ENCODE measurements at regions not wholly inside any gene's neighbourhood (a gene's known extent, or its start where the extent isn't known, plus 50 kb on each side); places are given as distances from the start of the nearest gene placed in this dataset.

DNA sequence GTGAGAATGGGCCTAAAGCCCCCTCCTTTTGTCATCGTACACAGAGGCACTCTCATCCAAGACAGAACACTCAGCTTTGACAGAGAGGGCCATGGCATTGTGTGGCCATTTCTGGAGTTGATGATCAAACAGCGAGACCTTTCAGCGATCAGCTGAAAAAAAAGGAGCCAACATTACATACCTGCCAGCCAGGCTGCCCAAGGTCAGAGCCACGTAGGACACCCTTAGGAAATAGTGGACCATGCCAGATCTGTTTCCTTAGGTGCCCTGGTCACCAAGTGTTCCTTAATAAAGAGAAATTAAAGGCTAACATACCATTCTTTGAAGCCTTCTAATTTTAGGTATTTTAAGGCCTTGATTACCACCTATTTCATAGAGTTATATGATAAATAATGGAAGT, 105.5 kb upstream of the PRLR start:
- Histone ChIP-seq H3K27ac (no peak overlapping the region), H3K27me3 (no peaks in the 10 kb centered on the region), H3K36me3 (no peaks in the 10 kb centered on the region), H3K4me3 (replicated peaks in 1 of 3) (no peak overlapping the region), H3K4me1 (no peaks in the 10 kb centered on the region), H3K9me3 (no peaks in the 10 kb centered on the region)
- 76 to 78% methylated on average over 4 of the region's 4 CpGs for WGBS, 2 donors
- intact Hi-C loops (cut with DNase I) = no loop called here
- TF ChIP-seq, protein P1, sequence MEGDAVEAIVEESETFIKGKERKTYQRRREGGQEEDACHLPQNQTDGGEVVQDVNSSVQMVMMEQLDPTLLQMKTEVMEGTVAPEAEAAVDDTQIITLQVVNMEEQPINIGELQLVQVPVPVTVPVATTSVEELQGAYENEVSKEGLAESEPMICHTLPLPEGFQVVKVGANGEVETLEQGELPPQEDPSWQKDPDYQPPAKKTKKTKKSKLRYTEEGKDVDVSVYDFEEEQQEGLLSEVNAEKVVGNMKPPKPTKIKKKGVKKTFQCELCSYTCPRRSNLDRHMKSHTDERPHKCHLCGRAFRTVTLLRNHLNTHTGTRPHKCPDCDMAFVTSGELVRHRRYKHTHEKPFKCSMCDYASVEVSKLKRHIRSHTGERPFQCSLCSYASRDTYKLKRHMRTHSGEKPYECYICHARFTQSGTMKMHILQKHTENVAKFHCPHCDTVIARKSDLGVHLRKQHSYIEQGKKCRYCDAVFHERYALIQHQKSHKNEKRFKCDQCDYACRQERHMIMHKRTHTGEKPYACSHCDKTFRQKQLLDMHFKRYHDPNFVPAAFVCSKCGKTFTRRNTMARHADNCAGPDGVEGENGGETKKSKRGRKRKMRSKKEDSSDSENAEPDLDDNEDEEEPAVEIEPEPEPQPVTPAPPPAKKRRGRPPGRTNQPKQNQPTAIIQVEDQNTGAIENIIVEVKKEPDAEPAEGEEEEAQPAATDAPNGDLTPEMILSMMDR (IDR thresholded peaks at IDR 0.05) = no peak
- TF ChIP-seq POLR2A (IDR thresholded peaks at IDR 0.05) = no peak
- DNase-seq = no peak

DNA sequence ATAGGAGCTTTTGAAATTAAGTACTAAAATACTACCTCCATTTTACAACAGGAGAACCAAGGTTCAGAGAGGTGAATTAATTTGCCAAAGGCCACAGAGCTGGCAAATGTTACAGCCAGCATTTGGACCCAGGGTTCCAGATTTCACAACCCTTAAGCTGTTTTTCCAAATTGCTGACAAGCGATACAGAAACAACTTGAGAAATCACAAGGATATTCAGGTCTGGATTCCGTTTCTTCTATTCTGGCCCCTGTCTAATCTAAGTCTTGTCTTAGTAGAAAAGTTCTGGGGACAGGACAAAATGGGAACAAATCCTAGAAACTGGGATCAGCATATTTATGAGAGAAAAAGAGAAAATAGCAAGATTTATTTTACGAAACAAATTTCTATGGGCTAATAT, 103.1 kb upstream of the PRLR start:
- WGBS, 2 donors = 51 to 70% methylated on average over 3 of the region's 3 CpGs
- TF ChIP-seq, protein P1 (IDR thresholded peaks at IDR 0.05) = no peak
- no peak for TF ChIP-seq POLR2A (IDR thresholded peaks at IDR 0.05)
- intact Hi-C loops (cut with DNase I) = no loop called here

DNA sequence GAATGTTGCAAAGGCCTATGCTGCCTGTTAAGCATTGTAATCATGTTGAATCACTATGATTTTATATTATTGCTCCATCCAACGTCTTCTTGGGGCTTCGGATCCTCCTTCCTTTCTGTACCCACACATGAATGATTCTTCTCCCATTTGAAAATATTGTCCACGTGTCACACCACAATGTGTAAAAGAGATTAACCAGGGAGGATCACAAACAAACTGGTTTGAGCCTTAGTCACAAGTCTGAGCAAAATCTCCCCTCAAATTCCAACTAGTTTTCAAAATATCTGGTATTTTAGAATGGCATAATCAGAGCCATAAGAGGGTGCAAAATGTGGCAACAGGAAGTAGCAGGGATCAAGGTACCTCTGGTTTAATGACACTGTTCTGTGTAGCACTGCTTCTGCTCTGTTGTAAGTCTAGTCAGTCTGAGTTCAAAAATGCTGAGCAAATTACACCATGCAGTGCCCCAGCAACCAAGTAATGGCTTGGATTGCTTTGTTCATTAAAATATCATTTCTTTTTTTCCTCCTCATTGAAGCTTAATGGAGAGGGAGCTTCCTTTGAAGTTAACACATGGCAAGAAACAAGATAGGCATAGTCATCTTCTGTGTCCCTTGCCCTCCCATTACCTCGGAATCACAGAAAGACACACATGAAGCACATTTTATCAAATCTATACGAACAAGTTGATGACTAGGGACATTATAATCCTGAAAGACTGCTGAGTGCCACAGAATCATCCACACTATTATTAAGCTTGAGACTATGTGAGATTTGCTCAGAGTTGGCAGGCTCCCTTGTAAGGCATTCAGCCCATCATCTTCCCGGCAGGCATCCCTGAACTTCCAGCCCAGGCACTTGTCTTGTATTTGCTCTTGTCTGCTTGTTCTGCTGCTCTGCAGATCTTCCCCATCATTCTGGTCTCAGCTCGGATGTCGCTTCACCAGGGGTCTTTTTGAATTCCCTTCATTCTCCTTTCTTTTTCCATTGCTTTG, 102.0 kb upstream of the PRLR start:
- 78 to 81% methylated on average over 8 of the region's 8 CpGs for WGBS, 2 donors
- TF ChIP-seq POLR2A (IDR thresholded peaks at IDR 0.05) = no peak
- TF ChIP-seq, protein P1 (IDR thresholded peaks at IDR 0.05) = no peak
- no peak for DNase-seq
- intact Hi-C loops (cut with DNase I) = no loop called here
- H3K27ac ChIP-seq = no peak overlapping the region
- no peaks in the 10 kb centered on the region for H3K27me3 ChIP-seq
- no peak overlapping the region for H3K4me3 ChIP-seq (replicated peaks in 1 of 3)
- no peaks in the 10 kb centered on the region for H3K36me3 ChIP-seq
- no peaks in the 10 kb centered on the region for H3K4me1 ChIP-seq
- H3K9me3 ChIP-seq = no peaks in the 10 kb centered on the region

More for the DNA sequence above, 103.1 kb upstream of the PRLR start:
- Histone ChIP-seq H3K27ac (no peak overlapping the region), H3K27me3 (no peaks in the 10 kb centered on the region), H3K4me1 (no peaks in the 10 kb centered on the region), H3K4me3 (replicated peaks in 1 of 3) (no peak overlapping the region), H3K36me3 (no peaks in the 10 kb centered on the region), H3K9me3 (no peaks in the 10 kb centered on the region)
- DNase-seq = no peak

DNA sequence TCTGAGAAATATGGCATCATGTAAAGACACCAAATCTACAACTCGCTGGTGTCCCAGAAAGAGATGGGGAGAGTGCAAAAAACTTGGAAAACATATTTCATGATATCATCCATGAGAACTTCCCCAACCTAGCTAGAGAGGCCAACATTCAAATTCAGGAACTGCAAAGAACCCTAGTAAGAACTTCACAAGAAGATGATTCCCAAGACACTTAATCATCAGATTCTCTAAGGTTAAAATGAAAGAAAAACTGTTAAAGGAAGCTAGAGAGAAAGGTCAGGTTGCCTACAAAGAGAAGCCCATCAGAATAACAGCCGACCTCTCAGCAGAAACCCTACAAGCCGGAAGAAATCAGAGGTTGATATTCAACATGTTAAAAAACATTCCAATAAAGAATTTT, 95.5 kb upstream of the PRLR start:
- H3K36me3 ChIP-seq = no peaks in the 10 kb centered on the region
- intact Hi-C loops (cut with DNase I) = no loop called here
- no peaks in the 10 kb centered on the region for H3K4me1 ChIP-seq
- 90 to 95% methylated on average over 3 of the region's 3 CpGs for WGBS, 2 donors
- no peaks in the 10 kb centered on the region for H3K9me3 ChIP-seq
- no peak for DNase-seq
- H3K27ac ChIP-seq = no peak overlapping the region
- TF ChIP-seq, protein P1 (IDR thresholded peaks at IDR 0.05) = no peak
- TF ChIP-seq POLR2A (IDR thresholded peaks at IDR 0.05) = no peak
- H3K4me3 ChIP-seq (replicated peaks in 1 of 3) = no peak overlapping the region
- no peaks in the 10 kb centered on the region for H3K27me3 ChIP-seq

DNA sequence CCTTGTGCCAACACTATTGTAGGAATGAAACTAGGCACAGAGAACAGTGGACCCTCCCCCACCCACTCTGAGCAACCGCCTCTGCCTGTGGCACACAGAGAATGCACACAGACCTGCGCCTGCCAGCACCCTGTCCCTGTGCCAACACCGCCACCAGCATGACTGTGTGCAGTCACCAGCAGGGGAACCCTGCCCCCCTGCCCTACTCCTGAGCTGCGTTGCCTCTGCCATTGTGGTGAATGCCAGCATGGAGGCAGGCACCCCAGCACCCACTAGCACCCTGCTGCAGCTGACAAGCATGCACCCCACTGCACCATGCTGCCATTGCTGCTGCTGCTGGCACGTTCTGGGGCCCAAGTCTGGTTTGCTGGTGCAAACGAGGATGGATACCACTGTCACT, 94.4 kb upstream of the PRLR start:
- no peak for DNase-seq
- no peaks in the 10 kb centered on the region for H3K9me3 ChIP-seq
- no peaks in the 10 kb centered on the region for H3K4me1 ChIP-seq
- no peak overlapping the region for H3K27ac ChIP-seq
- intact Hi-C loops (cut with DNase I) = no loop called here
- H3K27me3 ChIP-seq = no peaks in the 10 kb centered on the region
- no peak overlapping the region for H3K4me3 ChIP-seq (replicated peaks in 1 of 3)
- TF ChIP-seq, protein P1 (IDR thresholded peaks at IDR 0.05) = no peak
- no peak for TF ChIP-seq POLR2A (IDR thresholded peaks at IDR 0.05)
- H3K36me3 ChIP-seq = no peaks in the 10 kb centered on the region
- 96% methylated on average over 4 of the region's 6 CpGs for WGBS, 2 donors
